ENCODE measurements at regions not wholly inside any gene's neighbourhood (a gene's known extent, or its start where the extent isn't known, plus 50 kb on each side); places are given as distances from the start of the nearest gene placed in this dataset.
"Not testable (repeated sequence)": the region's sequence is repeated elsewhere in the genome, so short reads cannot be mapped to it uniquely, and the experiment has no call there.

- Histone ChIP-seq H3K4ac (ENCODE audit: low read depth, low read length) (no peak overlapping the region), H4K5ac (ENCODE audit: low read length) (no peak overlapping the region), H3K9ac (ENCODE audit: low read length) (no peak overlapping the region), H2BK5ac (ENCODE audit: low read length) (no peak overlapping the region), H3K4me3 (ENCODE audit: low read length) (no peak overlapping the region), H3K36me3 (ENCODE audit: control insufficient read depth, insufficient read depth, low read length) (no peaks in the 10 kb centered on the region), H3K79me2 (ENCODE audit: control insufficient read depth, insufficient read depth, low read length) (no peaks in the 10 kb centered on the region), H3K18ac (ENCODE audit: low read length) (no peak overlapping the region), H2BK15ac (replicated peaks; ENCODE audit: low read depth) (no peak overlapping the region), H3K23ac (ENCODE audit: low read length) (no peak overlapping the region), H2BK120ac (ENCODE audit: low read depth, low read length) (no peak overlapping the region), H3K4me1 (ENCODE audit: control insufficient read depth, low read depth, low read length) (no peaks in the 10 kb centered on the region), H3K27me3 (ENCODE audit: insufficient read depth, low read length, poor library complexity) (no peaks in the 10 kb centered on the region), H2AK5ac (ENCODE audit: low read length) (no peak overlapping the region), H3K27ac (ENCODE audit: low read depth, low read length) (no peak overlapping the region), H4K8ac (ENCODE audit: low read depth, low read length) (no peak overlapping the region), H3K4me2 (ENCODE audit: low read length) (no peak overlapping the region), H3K56ac (ENCODE audit: low read length) (no peak overlapping the region), H3K79me1 (ENCODE audit: low read length) (no peaks in the 10 kb centered on the region)
- WGBS (ENCODE audit: extremely low coverage, insufficient coverage, low lambda C conversion rate) = no CpG with 5 or more reads among the region's 2 CpGs
- DNase-seq = peak; percentile 21
These were observed 483.6 kb upstream of the EPHA6 start for GRCh38 chr3:96330795-96331194.

- Histone ChIP-seq H3K79me2 (ENCODE audit: control insufficient read depth, insufficient read depth, low read length) (no peaks in the 10 kb centered on the region), H3K4ac (ENCODE audit: low read depth, low read length) (no peak overlapping the region), H3K79me1 (ENCODE audit: low read length) (no peaks in the 10 kb centered on the region), H3K36me3 (ENCODE audit: control insufficient read depth, insufficient read depth, low read length) (no peaks in the 10 kb centered on the region), H4K5ac (ENCODE audit: low read length) (no peak overlapping the region), H3K4me2 (ENCODE audit: low read length) (no peak overlapping the region), H3K56ac (ENCODE audit: low read length) (no peak overlapping the region), H3K4me3 (ENCODE audit: low read length) (no peak overlapping the region), H2BK15ac (replicated peaks; ENCODE audit: low read depth) (no peak overlapping the region), H2AK5ac (ENCODE audit: low read length) (no peak overlapping the region), H4K8ac (ENCODE audit: low read depth, low read length) (no peak overlapping the region), H3K23ac (ENCODE audit: low read length) (no peak overlapping the region), H3K27ac (ENCODE audit: low read depth, low read length) (no peak overlapping the region), H3K4me1 (ENCODE audit: control insufficient read depth, low read depth, low read length) (no peaks in the 10 kb centered on the region), H3K18ac (ENCODE audit: low read length) (no peak overlapping the region), H2BK5ac (ENCODE audit: low read length) (no peak overlapping the region), H3K27me3 (ENCODE audit: insufficient read depth, low read length, poor library complexity) (no peaks in the 10 kb centered on the region), H2BK120ac (ENCODE audit: low read depth, low read length) (no peak overlapping the region), H3K9ac (ENCODE audit: low read length) (no peak overlapping the region)
- no CpG with 5 or more reads among the region's 1 CpG for WGBS (ENCODE audit: extremely low coverage, insufficient coverage, low lambda C conversion rate)
- DNase-seq = peak; percentile 11
These were observed 483.1 kb upstream of the EPHA6 start for GRCh38 chr3:96331341-96331740.

- H3K9ac ChIP-seq (ENCODE audit: low read length) = no peak overlapping the region
- H3K36me3 ChIP-seq (ENCODE audit: control insufficient read depth, insufficient read depth, low read length) = no peaks in the 10 kb centered on the region
- no peak overlapping the region for H3K4me3 ChIP-seq (ENCODE audit: low read length)
- H2BK120ac ChIP-seq (ENCODE audit: low read depth, low read length) = no peak overlapping the region
- H3K4ac ChIP-seq (ENCODE audit: low read depth, low read length) = no peak overlapping the region
- no peak for DNase-seq
- no CpG with 5 or more reads among the region's 1 CpG for WGBS (ENCODE audit: extremely low coverage, insufficient coverage, low lambda C conversion rate)
- no peak overlapping the region for H4K5ac ChIP-seq (ENCODE audit: low read length)
- no peak overlapping the region for H2AK5ac ChIP-seq (ENCODE audit: low read length)
- H3K4me2 ChIP-seq (ENCODE audit: low read length) = no peak overlapping the region
- no peak overlapping the region for H2BK15ac ChIP-seq (replicated peaks; ENCODE audit: low read depth)
- H3K79me2 ChIP-seq (ENCODE audit: control insufficient read depth, insufficient read depth, low read length) = no peaks in the 10 kb centered on the region
- no peak overlapping the region for H3K18ac ChIP-seq (ENCODE audit: low read length)
- no peak overlapping the region for H3K23ac ChIP-seq (ENCODE audit: low read length)
- H2BK5ac ChIP-seq (ENCODE audit: low read length) = no peak overlapping the region
- H3K79me1 ChIP-seq (ENCODE audit: low read length) = no peaks in the 10 kb centered on the region
- H3K4me1 ChIP-seq (ENCODE audit: control insufficient read depth, low read depth, low read length) = no peaks in the 10 kb centered on the region
- H3K27ac ChIP-seq (ENCODE audit: low read depth, low read length) = no peak overlapping the region
- no peak overlapping the region for H3K56ac ChIP-seq (ENCODE audit: low read length)
- no peaks in the 10 kb centered on the region for H3K27me3 ChIP-seq (ENCODE audit: insufficient read depth, low read length, poor library complexity)
- H4K8ac ChIP-seq (ENCODE audit: low read depth, low read length) = no peak overlapping the region
These were observed 479.6 kb upstream of the EPHA6 start for GRCh38 chr3:96334779-96335178.

- Histone ChIP-seq H3K4me2 (ENCODE audit: low read length) (no peak overlapping the region), H4K8ac (ENCODE audit: low read depth, low read length) (no peak overlapping the region), H3K4ac (ENCODE audit: low read depth, low read length) (no peak overlapping the region), H3K36me3 (ENCODE audit: control insufficient read depth, insufficient read depth, low read length) (no peaks in the 10 kb centered on the region), H3K79me2 (ENCODE audit: control insufficient read depth, insufficient read depth, low read length) (no peaks in the 10 kb centered on the region), H3K18ac (ENCODE audit: low read length) (no peak overlapping the region), H2BK15ac (replicated peaks; ENCODE audit: low read depth) (no peak overlapping the region), H4K5ac (ENCODE audit: low read length) (no peak overlapping the region), H2AK5ac (ENCODE audit: low read length) (no peak overlapping the region), H3K9ac (ENCODE audit: low read length) (no peak overlapping the region), H3K4me3 (ENCODE audit: low read length) (no peak overlapping the region), H2BK120ac (ENCODE audit: low read depth, low read length) (no peak overlapping the region), H3K27ac (ENCODE audit: low read depth, low read length) (no peak overlapping the region), H3K23ac (ENCODE audit: low read length) (no peak overlapping the region), H3K27me3 (ENCODE audit: insufficient read depth, low read length, poor library complexity) (no peaks in the 10 kb centered on the region), H3K4me1 (ENCODE audit: control insufficient read depth, low read depth, low read length) (no peaks in the 10 kb centered on the region), H2BK5ac (ENCODE audit: low read length) (no peak overlapping the region), H3K56ac (ENCODE audit: low read length) (no peak overlapping the region), H3K79me1 (ENCODE audit: low read length) (no peaks in the 10 kb centered on the region)
- no CpG with 5 or more reads among the region's 3 CpGs for WGBS (ENCODE audit: extremely low coverage, insufficient coverage, low lambda C conversion rate)
- DNase-seq = no peak
These were observed 467.1 kb upstream of the EPHA6 start for GRCh38 chr3:96347289-96347688.

GRCh38 chr3:96351598-96351997, 462.8 kb upstream of the EPHA6 start:
- not testable (repeated sequence) for H3K4me1 ChIP-seq (ENCODE audit: control insufficient read depth, low read depth, low read length); H2BK15ac ChIP-seq (replicated peaks; ENCODE audit: low read depth); H3K18ac ChIP-seq (ENCODE audit: low read length)

GRCh38 chr3:96354106-96354505, 460.3 kb upstream of the EPHA6 start:
- WGBS (ENCODE audit: extremely low coverage, insufficient coverage, low lambda C conversion rate) = no CpG with 5 or more reads among the region's 2 CpGs
- Histone ChIP-seq H3K79me1 (ENCODE audit: low read length) (no peaks in the 10 kb centered on the region), H2BK120ac (ENCODE audit: low read depth, low read length) (no peak overlapping the region), H4K5ac (ENCODE audit: low read length) (no peak overlapping the region), H3K4me3 (ENCODE audit: low read length) (no peak overlapping the region), H3K23ac (ENCODE audit: low read length) (no peak overlapping the region), H2BK15ac (replicated peaks; ENCODE audit: low read depth) (no peak overlapping the region), H3K27ac (ENCODE audit: low read depth, low read length) (no peak overlapping the region), H2BK5ac (ENCODE audit: low read length) (no peak overlapping the region), H3K18ac (ENCODE audit: low read length) (no peak overlapping the region), H4K8ac (ENCODE audit: low read depth, low read length) (no peak overlapping the region), H3K79me2 (ENCODE audit: control insufficient read depth, insufficient read depth, low read length) (no peaks in the 10 kb centered on the region), H3K4me1 (ENCODE audit: control insufficient read depth, low read depth, low read length) (no peaks in the 10 kb centered on the region), H3K4ac (ENCODE audit: low read depth, low read length) (no peak overlapping the region), H3K56ac (ENCODE audit: low read length) (no peak overlapping the region), H3K27me3 (ENCODE audit: insufficient read depth, low read length, poor library complexity) (no peaks in the 10 kb centered on the region), H2AK5ac (ENCODE audit: low read length) (no peak overlapping the region), H3K36me3 (ENCODE audit: control insufficient read depth, insufficient read depth, low read length) (no peaks in the 10 kb centered on the region), H3K4me2 (ENCODE audit: low read length) (no peak overlapping the region), H3K9ac (ENCODE audit: low read length) (no peak overlapping the region)
- no peak for DNase-seq

More at GRCh38 chr3:96351598-96351997, 462.8 kb upstream of the EPHA6 start:
- not testable (repeated sequence) for H4K8ac ChIP-seq (ENCODE audit: low read depth, low read length); H3K56ac ChIP-seq (ENCODE audit: low read length); H3K36me3 ChIP-seq (ENCODE audit: control insufficient read depth, insufficient read depth, low read length); H3K23ac ChIP-seq (ENCODE audit: low read length); H3K4me2 ChIP-seq (ENCODE audit: low read length); H3K4me3 ChIP-seq (ENCODE audit: low read length); H2AK5ac ChIP-seq (ENCODE audit: low read length); H3K9ac ChIP-seq (ENCODE audit: low read length); H3K4ac ChIP-seq (ENCODE audit: low read depth, low read length); H3K79me2 ChIP-seq (ENCODE audit: control insufficient read depth, insufficient read depth, low read length); H2BK5ac ChIP-seq (ENCODE audit: low read length); H3K27ac ChIP-seq (ENCODE audit: low read depth, low read length); H2BK120ac ChIP-seq (ENCODE audit: low read depth, low read length); H3K79me1 ChIP-seq (ENCODE audit: low read length); H4K5ac ChIP-seq (ENCODE audit: low read length); H3K27me3 ChIP-seq (ENCODE audit: insufficient read depth, low read length, poor library complexity); DNase-seq
